Lower leg skin (tissue), 3 donors: ENCODE measurements at regions not wholly inside any gene's neighbourhood (a gene's known extent, or its start where the extent isn't known, plus 50 kb on each side); places are given as distances from the start of the nearest gene placed in this dataset.

ENCODE experiments used
- CTCF ChIP-seq, 3 donors: fragments of 450-650 bp; IDR thresholded peaks; one replicate each; pipeline ENCODE4 v1.5.1; 2016; ENCODE audit warnings: antibody characterized with exemption in 3 of 3, mild to moderate bottlenecking in 3 of 3, moderate library complexity in 2 of 3
- POLR2A ChIP-seq, 2 donors: fragments of 450-650 bp; IDR thresholded peaks; one replicate each; pipeline ENCODE4 v1.6.1; 2016 to 2017; ENCODE audit warnings: antibody characterized with exemption in 2 of 2, mild to moderate bottlenecking in 1 of 2, moderate library complexity in 1 of 2

- TF ChIP-seq POLR2A (IDR thresholded peaks at IDR 0.05): no peak
- no peak for TF ChIP-seq CTCF (IDR thresholded peaks at IDR 0.05)
These were observed 436.6 kb upstream of the OPRM1 start for GRCh38 chr6:153602401-153602800.
